ENCODE measurements at regions not wholly inside any gene's neighbourhood (a gene's known extent, or its start where the extent isn't known, plus 50 kb on each side); places are given as distances from the start of the nearest gene placed in this dataset.

DNA sequence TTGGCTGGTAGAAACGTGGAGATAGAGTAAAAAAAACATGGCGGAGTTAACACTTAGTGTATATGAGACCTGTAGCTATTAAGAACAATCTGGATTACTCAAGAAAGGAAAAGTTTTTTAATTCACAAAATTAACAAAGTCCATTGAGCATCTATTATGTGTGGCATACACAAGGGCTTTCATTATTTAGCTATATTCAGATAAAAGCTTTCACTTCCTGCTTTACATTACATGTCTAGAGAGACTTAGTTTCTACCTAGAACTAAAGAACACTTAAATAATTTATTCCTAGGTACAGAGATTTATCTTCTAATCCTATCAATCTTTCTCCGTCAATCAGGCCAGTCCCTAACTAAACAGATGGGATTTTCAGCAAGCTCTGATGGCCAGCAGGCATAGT lies 196.0 kb upstream of the SLC39A10 start:
- TF ChIP-seq, protein P1, sequence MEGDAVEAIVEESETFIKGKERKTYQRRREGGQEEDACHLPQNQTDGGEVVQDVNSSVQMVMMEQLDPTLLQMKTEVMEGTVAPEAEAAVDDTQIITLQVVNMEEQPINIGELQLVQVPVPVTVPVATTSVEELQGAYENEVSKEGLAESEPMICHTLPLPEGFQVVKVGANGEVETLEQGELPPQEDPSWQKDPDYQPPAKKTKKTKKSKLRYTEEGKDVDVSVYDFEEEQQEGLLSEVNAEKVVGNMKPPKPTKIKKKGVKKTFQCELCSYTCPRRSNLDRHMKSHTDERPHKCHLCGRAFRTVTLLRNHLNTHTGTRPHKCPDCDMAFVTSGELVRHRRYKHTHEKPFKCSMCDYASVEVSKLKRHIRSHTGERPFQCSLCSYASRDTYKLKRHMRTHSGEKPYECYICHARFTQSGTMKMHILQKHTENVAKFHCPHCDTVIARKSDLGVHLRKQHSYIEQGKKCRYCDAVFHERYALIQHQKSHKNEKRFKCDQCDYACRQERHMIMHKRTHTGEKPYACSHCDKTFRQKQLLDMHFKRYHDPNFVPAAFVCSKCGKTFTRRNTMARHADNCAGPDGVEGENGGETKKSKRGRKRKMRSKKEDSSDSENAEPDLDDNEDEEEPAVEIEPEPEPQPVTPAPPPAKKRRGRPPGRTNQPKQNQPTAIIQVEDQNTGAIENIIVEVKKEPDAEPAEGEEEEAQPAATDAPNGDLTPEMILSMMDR (IDR thresholded peaks at IDR 0.05; ENCODE audit: poor library complexity): no peak
- TF ChIP-seq EZH2phosphoT487 (IDR thresholded peaks at IDR 0.05; ENCODE audit: low read depth, severe bottlenecking, unreplicated experiment) (no peak), EZH2 (IDR thresholded peaks at IDR 0.05; ENCODE audit: borderline replicate concordance) (no peak)

Measured in hepatocyte (in vitro differentiated cells).